ENCODE measurements at regions not wholly inside any gene's neighbourhood (a gene's known extent, or its start where the extent isn't known, plus 50 kb on each side); places are given as distances from the start of the nearest gene placed in this dataset.

GRCh38 chr5:125302577-125302976 is 556.1 kb upstream of the ZNF608 start:
- POLR2A ChIA-PET: no interaction called here
- no peak for DNase-seq (ENCODE audit: extremely low spot score)
- CTCF ChIA-PET: interaction anchor here (0.8 to 2.2 kb wide), 3 partner anchors 8 to 21 kb away, joined by 3 to 6 read pairs (median 5); no protein-coding TSS in a partner anchor
- TF ChIP-seq CTCF (IDR thresholded peaks at IDR 0.05; ENCODE audit: control extremely low read depth, extremely low read depth, low read depth, missing control alignments): no peak

GRCh38 chr5:125306741-125307140 is 560.3 kb upstream of the ZNF608 start:
- CTCF ChIA-PET: interaction anchor here (1.2 to 1.7 kb wide), 2 partner anchors 9 to 13 kb away, joined by 6 to 7 read pairs; no protein-coding TSS in a partner anchor

GRCh38 chr5:125310749-125311148 is 564.3 kb upstream of the ZNF608 start:
- CTCF ChIA-PET: interaction anchor here (2.2 kb wide), 1 partner anchor 9 kb away, joined by 6 read pairs; no protein-coding TSS in a partner anchor

More at GRCh38 chr5:125306741-125307140, 560.3 kb upstream of the ZNF608 start:
- DNase-seq (ENCODE audit: extremely low spot score): no peak
- no peak for TF ChIP-seq CTCF (IDR thresholded peaks at IDR 0.05; ENCODE audit: control extremely low read depth, extremely low read depth, low read depth, missing control alignments)
- POLR2A ChIA-PET: no interaction called here

DNA sequence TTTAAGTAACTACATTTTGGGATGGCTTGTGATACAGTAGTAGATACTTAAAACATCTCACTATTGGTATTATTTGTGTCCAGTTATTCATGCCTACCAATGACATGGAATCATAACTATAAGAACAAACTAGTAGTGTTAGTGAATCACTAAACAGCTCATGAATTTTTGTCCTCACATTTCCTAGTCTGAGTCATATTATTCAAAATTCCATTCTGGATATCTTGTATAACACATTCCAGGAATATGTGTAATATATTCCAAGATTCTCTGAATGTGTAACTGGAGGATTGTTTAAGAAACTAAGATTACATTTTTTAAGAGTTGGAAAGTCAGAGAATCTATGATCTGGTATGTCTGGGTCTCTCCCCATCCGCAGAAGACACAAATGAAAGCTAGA is 565.3 kb upstream of the ZNF608 start:
- no peak for DNase-seq (ENCODE audit: extremely low spot score)
- TF ChIP-seq CTCF (IDR thresholded peaks at IDR 0.05; ENCODE audit: control extremely low read depth, extremely low read depth, low read depth, missing control alignments): no peak
- POLR2A ChIA-PET: no interaction called here
- CTCF ChIA-PET: interaction anchor here (2.2 kb wide), 1 partner anchor 10 kb away, joined by 6 read pairs; no protein-coding TSS in a partner anchor

More at GRCh38 chr5:125310749-125311148, 564.3 kb upstream of the ZNF608 start:
- no peak for DNase-seq (ENCODE audit: extremely low spot score)
- POLR2A ChIA-PET: no interaction called here
- no peak for TF ChIP-seq CTCF (IDR thresholded peaks at IDR 0.05; ENCODE audit: control extremely low read depth, extremely low read depth, low read depth, missing control alignments)

GRCh38 chr5:125313555-125313954 is 567.1 kb upstream of the ZNF608 start:
- ChIA-PET POLR2A (no interaction called here), CTCF (no interaction called here)
- no peak for DNase-seq (ENCODE audit: extremely low spot score)
- TF ChIP-seq CTCF (IDR thresholded peaks at IDR 0.05; ENCODE audit: control extremely low read depth, extremely low read depth, low read depth, missing control alignments): no peak

- ChIA-PET POLR2A (no interaction called here), CTCF (no interaction called here)
- no peak for TF ChIP-seq CTCF (IDR thresholded peaks at IDR 0.05; ENCODE audit: control extremely low read depth, extremely low read depth, low read depth, missing control alignments)
- DNase-seq (ENCODE audit: extremely low spot score): no peak
Observed at GRCh38 chr5:125315306-125315705, 568.9 kb upstream of the ZNF608 start.

GRCh38 chr5:125316391-125316790 is 570.0 kb upstream of the ZNF608 start:
- DNase-seq (ENCODE audit: extremely low spot score): no peak
- ChIA-PET CTCF (no interaction called here), POLR2A (no interaction called here)
- no peak for TF ChIP-seq CTCF (IDR thresholded peaks at IDR 0.05; ENCODE audit: control extremely low read depth, extremely low read depth, low read depth, missing control alignments)

All from GM10248 (cell line).